ENCODE measurements at regions not wholly inside any gene's neighbourhood (a gene's known extent, or its start where the extent isn't known, plus 50 kb on each side); places are given as distances from the start of the nearest gene placed in this dataset.

- DNase-seq (ENCODE audit: low read depth) = no peak
These were observed 51.8 kb upstream of the BCOR start for GRCh38 chrX:40149286-40150175.

DNA sequence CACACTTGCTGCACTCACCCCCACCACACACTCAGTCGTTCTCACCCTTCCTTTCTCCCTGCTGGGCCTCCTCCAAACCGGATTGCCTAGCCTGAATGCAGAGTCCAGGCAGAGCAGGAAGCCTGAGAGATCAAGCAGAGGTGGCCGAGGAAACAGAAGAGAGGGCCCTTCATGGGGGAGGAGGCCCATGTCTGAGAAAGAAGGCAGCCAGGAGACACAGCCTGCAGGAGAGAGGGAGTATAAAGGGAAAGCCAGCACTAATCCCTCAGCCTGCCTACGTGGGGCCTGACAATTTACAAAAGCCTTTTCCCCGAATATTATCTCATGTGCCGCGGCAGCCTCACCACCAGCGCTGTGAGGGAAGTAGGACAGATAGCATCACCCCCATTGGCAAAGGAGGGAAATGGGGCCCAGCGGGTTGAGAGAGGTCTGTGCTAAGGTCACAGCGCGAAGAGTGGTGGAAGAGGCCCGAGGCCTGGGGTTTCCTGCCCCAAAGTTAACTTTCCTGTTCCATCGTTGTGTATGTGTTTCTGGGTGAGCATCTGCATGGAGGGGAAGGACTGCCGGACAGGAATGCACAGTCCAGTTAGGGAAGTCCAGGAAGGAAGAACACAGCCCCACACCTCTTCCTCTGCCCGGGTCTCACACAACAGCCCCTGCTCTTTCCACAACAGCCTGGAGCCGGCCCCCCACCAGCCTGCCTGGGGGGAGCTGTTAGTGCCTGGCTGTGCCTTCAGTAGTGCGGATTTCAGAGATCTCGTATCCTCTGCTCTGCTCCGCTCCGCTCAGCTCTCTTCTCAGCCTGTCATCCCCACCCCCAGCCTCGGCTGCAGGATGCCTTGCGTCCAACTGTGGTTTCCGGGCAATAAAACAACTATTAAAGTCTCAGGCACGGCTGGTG is 50.9 kb upstream of the BCOR start:
- DNase-seq (ENCODE audit: low read depth) = no peak

- no peak for DNase-seq (ENCODE audit: low read depth)
These were observed 50.2 kb upstream of the BCOR start for GRCh38 chrX:40147971-40148370.

Data from iris pigment epithelial cell (primary cell).